Naive B cell (primary cell): ENCODE measurements at regions not wholly inside any gene's neighbourhood (a gene's known extent, or its start where the extent isn't known, plus 50 kb on each side); places are given as distances from the start of the nearest gene placed in this dataset.

Experiments used
- ATAC-seq, 2 donors: fragments of 150-1000 bp; cut with Tn5 transposase; 2 replicates each; pipeline ENCODE4 v1.10.0; 2021; ENCODE audit warnings: low read depth in 2 of 2, mild to moderate bottlenecking in 2 of 2, moderate library complexity in 2 of 2
- DNase-seq: peaks from one replicate; pipeline ENCODE4 v3.0.0; 2022
- H3K27ac Mint-ChIP-seq, 6 donors: one replicate each; pipeline ENCODE4 v1.8.0; 2020 to 2022; ENCODE audit warnings: mild to moderate bottlenecking in 6 of 6, mixed read lengths in 6 of 6, moderate library complexity in 5 of 6, inconsistent platforms in 2 of 6
- H3K27me3 Mint-ChIP-seq, 3 donors: one replicate each; pipeline ENCODE4 v1.8.0; 2021 to 2022; ENCODE audit warnings: mixed read lengths in 3 of 3, mild to moderate bottlenecking in 1 of 3
- H3K36me3 Mint-ChIP-seq, 2 donors: one replicate each; pipeline ENCODE4 v1.8.0; 2020 to 2022; ENCODE audit warnings: mixed read lengths in 2 of 2, inconsistent platforms in 1 of 2, mild to moderate bottlenecking in 1 of 2
- H3K4me1 Mint-ChIP-seq, 3 donors: one replicate each; pipeline ENCODE4 v1.8.0; 2020 to 2022; ENCODE audit warnings: mixed read lengths in 3 of 3, inconsistent platforms in 1 of 3, mild to moderate bottlenecking in 1 of 3, moderate library complexity in 1 of 3
- H3K4me3 Mint-ChIP-seq, 8 donors: one replicate each; pipeline ENCODE4 v1.8.0; 2020 to 2022; ENCODE audit warnings: mild to moderate bottlenecking in 8 of 8, mixed read lengths in 8 of 8, moderate library complexity in 8 of 8, inconsistent platforms in 2 of 8
- H3K9me3 Mint-ChIP-seq, 7 donors: one replicate each; pipeline ENCODE4 v1.8.0; 2020 to 2022; ENCODE audit warnings: mixed read lengths in 7 of 7, mild to moderate bottlenecking in 5 of 7, inconsistent platforms in 2 of 7, moderate library complexity in 1 of 7

DNA sequence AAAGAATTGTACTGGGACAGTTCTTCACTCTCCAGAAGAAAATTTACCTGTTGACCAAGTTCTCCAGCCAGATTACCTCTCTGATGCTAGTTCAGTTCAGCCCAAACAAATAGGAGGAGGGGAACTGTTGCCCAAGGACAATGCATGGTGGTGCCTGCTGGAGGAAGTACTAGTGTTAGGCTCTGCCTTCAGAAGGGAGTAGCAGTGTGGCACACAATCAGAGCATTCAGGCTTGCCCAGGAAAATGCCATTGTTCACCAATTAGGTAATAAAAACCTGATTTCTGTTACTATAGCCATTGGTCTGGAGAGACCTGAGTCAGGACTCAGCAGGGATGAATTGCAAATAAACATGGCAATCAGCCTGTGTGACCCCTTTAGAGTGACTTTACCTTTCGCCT, 720.8 kb upstream of the ZNF608 start:
- H3K4me3 Mint-ChIP-seq: no peak overlapping the region
- ATAC-seq: no peak
- H3K9me3 Mint-ChIP-seq: peaks cover 0 to 10% (median 2%) of the 10 kb centered on the region in 7 donors
- no peaks in the 10 kb centered on the region for H3K4me1 Mint-ChIP-seq
- no peak overlapping the region for H3K27ac Mint-ChIP-seq
- no peak for DNase-seq
- no peaks in the 10 kb centered on the region for H3K36me3 Mint-ChIP-seq
- H3K27me3 Mint-ChIP-seq: peaks cover 0 to 7% (median 0%) of the 10 kb centered on the region in 3 donors

DNA sequence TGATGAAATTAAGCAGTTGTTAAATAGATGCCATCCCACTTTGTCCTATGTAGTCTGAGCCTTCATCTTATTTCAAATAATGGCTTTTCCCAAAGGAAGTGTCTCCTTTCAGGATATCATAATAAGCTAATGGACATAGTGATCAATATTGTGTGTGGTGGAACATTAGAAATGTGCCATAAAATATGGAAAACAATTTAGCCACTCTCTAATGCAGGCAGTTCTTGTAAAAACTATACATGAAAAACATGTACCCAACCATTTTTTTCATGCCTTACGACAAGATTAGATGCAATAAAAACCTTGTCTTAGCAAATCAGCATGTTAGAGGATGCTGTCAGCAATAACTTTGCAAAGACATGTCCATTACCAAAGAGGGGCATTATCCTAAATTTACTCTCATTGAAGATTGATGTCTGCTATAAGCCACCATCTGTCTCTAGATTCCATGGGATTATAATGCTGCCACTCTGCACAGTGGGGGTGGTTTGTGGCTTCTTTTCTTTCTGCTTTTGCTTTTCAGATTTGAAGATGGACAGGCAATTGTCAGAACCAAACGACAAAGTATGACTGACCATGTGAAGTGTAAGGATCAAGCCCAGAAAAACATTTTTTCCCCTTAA, 724.0 kb upstream of the ZNF608 start:
- DNase-seq (no peak), ATAC-seq (no peak)
- peaks cover 0 to 2% (median 0%) of the 10 kb centered on the region in 3 donors for H3K27me3 Mint-ChIP-seq
- H3K27ac Mint-ChIP-seq: no peak overlapping the region
- no peaks in the 10 kb centered on the region for H3K9me3 Mint-ChIP-seq
- no peak overlapping the region for H3K4me3 Mint-ChIP-seq
- no peaks in the 10 kb centered on the region for H3K4me1 Mint-ChIP-seq
- H3K36me3 Mint-ChIP-seq: no peaks in the 10 kb centered on the region

DNA sequence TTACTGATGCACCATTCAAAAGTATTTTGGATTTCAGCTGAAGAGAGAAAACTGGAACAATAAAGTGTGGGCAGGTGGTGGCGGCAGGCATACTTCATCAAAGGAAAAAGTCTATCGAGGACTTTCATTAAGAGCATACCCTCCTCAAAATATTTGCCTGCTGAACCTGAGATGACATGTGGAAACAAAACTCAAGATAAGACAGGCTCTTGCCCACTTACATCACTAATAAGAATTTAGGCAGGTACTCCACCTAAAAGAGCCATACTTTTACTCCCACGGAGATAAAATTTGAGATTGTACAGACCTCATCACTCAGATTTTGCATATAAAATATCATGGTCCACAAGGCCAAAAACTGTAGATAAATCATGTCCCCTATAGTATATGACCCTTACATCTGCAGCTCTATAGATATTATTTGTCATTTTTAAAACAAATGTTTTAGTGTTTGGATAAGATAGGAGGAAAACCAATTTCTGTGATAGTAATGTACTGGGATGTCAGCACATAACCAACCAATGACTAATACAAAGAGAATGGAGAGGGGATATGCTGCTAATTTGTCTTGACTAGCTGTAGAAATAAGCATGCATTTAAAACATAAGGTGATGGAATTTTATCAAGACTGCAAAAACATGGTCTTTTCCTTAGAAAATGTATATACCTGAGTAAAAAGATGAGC, 730.6 kb upstream of the ZNF608 start:
- H3K27me3 Mint-ChIP-seq: peaks cover 0 to 9% (median 0%) of the 10 kb centered on the region in 3 donors
- ATAC-seq (no peak), DNase-seq (no peak)
- H3K36me3 Mint-ChIP-seq: no peaks in the 10 kb centered on the region
- no peak overlapping the region for H3K27ac Mint-ChIP-seq
- no peak overlapping the region for H3K4me3 Mint-ChIP-seq
- no peaks in the 10 kb centered on the region for H3K9me3 Mint-ChIP-seq
- no peaks in the 10 kb centered on the region for H3K4me1 Mint-ChIP-seq

DNA sequence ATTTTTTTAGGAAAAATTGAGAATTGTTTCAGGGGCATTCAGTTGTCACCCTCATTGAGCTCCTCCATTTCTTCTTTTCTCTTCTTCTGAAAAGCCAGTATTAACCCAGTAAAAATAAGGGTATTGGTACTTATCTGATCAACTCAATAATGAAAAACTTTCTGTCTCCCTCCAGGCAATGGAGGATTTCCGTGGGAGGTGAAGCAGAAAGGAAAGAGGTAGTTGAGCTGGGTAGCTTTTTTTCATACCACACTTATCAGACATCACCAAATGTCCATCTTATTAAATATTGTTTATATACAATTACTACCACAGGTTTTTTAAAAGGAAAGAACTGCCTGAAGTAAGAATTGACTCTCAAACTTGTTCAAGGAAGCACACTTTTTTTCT, 731.1 kb upstream of the ZNF608 start:
- Mint-ChIP-seq H3K9me3 (no peaks in the 10 kb centered on the region), H3K27me3 (peaks cover 0 to 12% (median 0%) of the 10 kb centered on the region in 3 donors), H3K27ac (no peak overlapping the region), H3K36me3 (no peaks in the 10 kb centered on the region), H3K4me1 (no peaks in the 10 kb centered on the region), H3K4me3 (no peak overlapping the region)
- no peak for ATAC-seq
- no peak for DNase-seq

DNA sequence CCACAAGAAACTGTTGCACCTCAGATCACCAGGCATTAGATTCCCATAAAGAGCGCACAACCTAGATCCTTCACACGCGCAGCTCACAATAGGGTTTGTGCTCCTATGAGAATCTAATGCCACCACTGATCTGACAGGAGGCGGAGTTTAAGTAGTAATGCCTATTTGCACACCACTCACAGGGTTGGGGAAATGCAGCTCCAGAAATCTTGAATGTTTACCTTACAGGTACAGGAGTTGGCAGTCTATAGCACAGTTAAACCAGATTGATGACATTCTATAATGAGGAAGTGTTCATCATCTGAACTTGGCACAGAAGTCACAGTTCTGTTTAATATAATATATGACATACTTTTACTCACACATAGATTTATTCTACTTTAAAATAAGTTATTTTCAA, 732.2 kb upstream of the ZNF608 start:
- DNase-seq (no peak), ATAC-seq (no peak)
- no peaks in the 10 kb centered on the region for H3K9me3 Mint-ChIP-seq
- H3K27ac Mint-ChIP-seq: peak overlapping the region in 1 of 6 donors; percentile 67
- H3K4me3 Mint-ChIP-seq: no peak overlapping the region
- H3K4me1 Mint-ChIP-seq: no peaks in the 10 kb centered on the region
- H3K36me3 Mint-ChIP-seq: no peaks in the 10 kb centered on the region
- peaks cover 0 to 12% (median 5%) of the 10 kb centered on the region in 3 donors for H3K27me3 Mint-ChIP-seq

DNA sequence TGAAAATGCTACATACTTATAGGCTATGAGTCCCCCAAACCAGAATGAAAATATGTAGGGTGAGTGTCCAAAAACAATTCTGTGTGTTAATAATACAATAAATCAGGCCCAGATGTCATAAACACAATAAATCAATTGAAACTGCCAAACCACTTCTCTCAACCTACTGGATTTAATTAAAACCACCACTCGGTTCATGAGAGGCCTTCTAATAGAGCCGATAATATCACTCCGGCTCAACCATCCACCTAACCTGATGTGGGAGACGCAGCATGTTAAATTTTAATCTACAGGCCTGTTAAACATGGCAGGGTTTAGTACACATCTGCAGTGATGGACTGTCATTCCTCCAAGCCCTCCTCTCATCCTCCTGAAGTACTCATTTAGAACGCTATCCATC, 734.5 kb upstream of the ZNF608 start:
- no peaks in the 10 kb centered on the region for H3K36me3 Mint-ChIP-seq
- no peak overlapping the region for H3K27ac Mint-ChIP-seq
- ATAC-seq (no peak), DNase-seq (no peak)
- H3K27me3 Mint-ChIP-seq: peaks cover 0 to 8% (median 5%) of the 10 kb centered on the region in 3 donors
- H3K4me3 Mint-ChIP-seq: no peak overlapping the region
- H3K9me3 Mint-ChIP-seq: no peaks in the 10 kb centered on the region
- H3K4me1 Mint-ChIP-seq: peaks cover 7 to 13% (median 7%) of the 10 kb centered on the region in 3 donors

DNA sequence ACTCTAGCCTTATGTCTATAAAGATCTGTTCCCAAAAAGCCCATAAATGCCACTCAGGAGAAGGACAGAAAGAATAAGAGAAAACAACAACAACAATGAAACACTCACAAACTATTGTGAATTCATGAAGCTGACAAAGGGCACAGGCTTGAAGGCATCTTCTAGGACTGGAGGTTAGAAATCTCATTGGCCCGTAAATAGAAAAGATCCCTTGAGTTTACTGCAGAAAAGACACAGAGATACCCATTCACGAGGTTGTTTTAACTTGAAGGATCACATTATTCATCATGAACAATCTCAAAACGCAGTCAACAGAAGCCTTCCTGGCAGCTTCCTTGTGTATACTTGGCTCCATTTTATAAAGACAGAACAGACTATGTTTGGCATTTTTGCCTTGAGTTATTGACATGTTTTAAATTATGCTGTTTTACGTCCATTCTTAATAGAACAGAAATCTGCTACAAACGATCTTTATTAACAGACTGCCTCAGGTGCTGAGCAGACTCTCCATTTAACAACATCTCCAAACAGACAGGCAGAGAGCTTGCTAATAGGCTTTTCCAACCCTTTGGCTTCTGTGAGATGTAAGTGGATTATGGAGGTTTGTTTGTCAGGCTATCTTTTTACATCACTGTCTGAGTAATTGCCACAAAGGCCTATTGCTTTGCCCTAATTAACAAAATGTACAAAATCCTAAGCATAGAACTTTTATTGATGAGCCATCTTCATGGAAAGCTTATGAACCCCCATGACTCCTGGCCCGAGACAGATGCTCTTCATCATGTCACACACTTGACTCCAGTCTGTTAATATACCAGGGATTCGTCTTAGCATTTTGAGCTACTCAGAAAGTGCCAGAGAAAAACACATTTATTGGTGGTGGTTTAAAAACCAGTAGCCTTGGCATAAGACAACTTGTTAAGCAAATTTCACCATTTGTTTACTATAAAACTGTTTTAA, 735.3 kb upstream of the ZNF608 start:
- Mint-ChIP-seq H3K4me3 (no peak overlapping the region), H3K9me3 (peaks cover 0 to 2% (median 0%) of the 10 kb centered on the region in 7 donors), H3K36me3 (no peaks in the 10 kb centered on the region), H3K27ac (no peak overlapping the region), H3K27me3 (peaks cover 0 to 8% (median 5%) of the 10 kb centered on the region in 3 donors), H3K4me1 (peaks cover 7 to 13% (median 7%) of the 10 kb centered on the region in 3 donors)
- no peak for DNase-seq
- no peak for ATAC-seq

DNA sequence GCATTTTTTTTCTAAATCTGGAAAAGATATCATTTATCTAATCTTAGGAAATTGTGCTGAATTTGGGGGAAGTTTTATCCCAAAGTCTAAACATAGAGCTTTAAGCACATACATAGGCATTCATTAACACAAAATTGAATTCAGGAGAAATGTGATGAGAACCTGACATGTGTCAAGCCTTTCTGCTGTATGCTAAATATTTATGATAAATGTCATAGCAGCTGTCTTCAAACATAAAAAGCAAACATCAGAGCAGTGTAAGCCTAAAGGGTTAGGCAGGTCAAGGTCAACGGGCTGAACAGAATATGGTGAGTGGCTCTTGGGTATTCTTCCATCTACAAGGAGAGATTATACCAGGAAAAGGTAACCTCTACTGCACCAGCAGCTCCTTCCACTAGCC, 737.2 kb upstream of the ZNF608 start:
- Mint-ChIP-seq H3K27me3 (peaks cover 0 to 8% (median 5%) of the 10 kb centered on the region in 3 donors), H3K9me3 (peaks cover 0 to 9% (median 7%) of the 10 kb centered on the region in 7 donors), H3K36me3 (no peaks in the 10 kb centered on the region), H3K27ac (no peak overlapping the region), H3K4me1 (peaks cover 7 to 13% (median 7%) of the 10 kb centered on the region in 3 donors), H3K4me3 (no peak overlapping the region)
- DNase-seq (no peak), ATAC-seq (no peak)

DNA sequence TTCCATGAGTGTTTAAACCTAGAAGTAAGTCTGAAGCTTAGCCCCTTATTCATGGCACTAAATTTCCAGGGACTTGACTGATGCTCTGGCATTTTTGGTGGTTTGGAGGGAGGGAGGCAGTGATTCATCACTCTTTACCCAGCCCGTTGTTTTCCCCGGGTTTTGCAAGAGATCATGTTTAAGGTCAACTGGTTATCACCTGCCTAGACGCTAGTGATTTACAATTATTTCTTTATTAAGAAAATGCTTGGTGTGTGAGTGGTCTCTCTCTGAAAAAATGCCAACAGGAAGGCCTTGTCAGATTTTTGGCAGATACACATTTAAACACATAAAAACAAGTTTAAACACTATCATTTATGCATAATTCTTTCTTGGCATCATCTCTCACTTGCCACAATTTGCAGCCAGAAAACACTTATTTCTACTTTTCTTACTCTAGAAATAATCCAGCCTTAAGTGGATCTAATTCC, 737.9 kb upstream of the ZNF608 start:
- Mint-ChIP-seq H3K4me3 (no peak overlapping the region), H3K36me3 (no peaks in the 10 kb centered on the region), H3K27me3 (peaks cover 0 to 8% (median 5%) of the 10 kb centered on the region in 3 donors), H3K4me1 (peaks cover 7 to 13% (median 7%) of the 10 kb centered on the region in 3 donors), H3K9me3 (peaks cover 0 to 9% (median 7%) of the 10 kb centered on the region in 7 donors), H3K27ac (no peak overlapping the region)
- DNase-seq: no peak
- ATAC-seq: no peak

DNA sequence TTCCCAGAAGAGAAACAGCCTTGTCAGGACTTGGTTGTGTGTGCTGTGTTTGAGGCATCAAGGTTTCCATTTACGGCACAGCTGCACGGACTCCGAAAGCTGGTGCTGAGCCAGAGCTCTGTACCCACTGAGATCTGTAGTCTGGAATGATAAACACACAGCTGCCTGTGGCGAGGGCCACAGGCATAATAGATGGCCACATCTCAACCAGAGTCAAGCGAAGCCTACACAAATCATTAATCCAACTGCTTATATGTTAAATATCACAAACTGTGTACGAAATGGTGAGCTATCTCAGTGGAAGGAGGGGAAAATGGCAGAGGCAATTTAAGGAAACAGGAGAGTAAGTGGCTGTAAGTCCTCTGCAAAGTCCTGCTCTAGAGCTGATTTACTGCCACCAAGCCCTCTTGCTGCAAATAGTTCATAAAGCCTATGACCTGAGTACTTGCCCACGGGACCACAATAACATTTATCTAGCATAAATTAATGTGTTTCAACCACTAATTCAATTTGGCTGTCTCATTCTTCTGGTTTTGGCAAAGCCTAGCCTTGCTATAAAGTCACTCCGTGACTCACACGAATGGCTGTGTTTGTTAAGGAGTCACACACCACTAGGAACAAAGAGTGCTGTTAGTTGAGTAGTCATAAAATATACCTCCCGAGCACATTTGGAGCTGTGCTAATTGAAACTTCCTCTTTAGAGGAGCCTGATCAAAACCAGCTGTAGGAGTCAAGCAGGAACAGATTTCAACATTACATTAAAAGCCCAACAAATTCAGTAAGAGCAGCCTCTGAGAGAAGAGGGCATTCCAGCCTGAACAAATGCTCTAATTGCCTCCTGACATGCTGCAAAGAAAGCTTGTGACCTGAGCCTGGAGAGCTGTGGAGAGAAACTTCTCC, 738.6 kb upstream of the ZNF608 start:
- Mint-ChIP-seq H3K4me1 (peaks cover 7 to 13% (median 7%) of the 10 kb centered on the region in 3 donors), H3K27me3 (peaks cover 0 to 8% (median 5%) of the 10 kb centered on the region in 3 donors), H3K9me3 (peaks cover 0 to 9% (median 7%) of the 10 kb centered on the region in 7 donors), H3K4me3 (peak overlapping the region in 3 of 8 donors; percentile 2 to 29 (median 2)), H3K27ac (no peak overlapping the region), H3K36me3 (no peaks in the 10 kb centered on the region)
- ATAC-seq (peak; percentile 14 to 68), DNase-seq (no peak)

DNA sequence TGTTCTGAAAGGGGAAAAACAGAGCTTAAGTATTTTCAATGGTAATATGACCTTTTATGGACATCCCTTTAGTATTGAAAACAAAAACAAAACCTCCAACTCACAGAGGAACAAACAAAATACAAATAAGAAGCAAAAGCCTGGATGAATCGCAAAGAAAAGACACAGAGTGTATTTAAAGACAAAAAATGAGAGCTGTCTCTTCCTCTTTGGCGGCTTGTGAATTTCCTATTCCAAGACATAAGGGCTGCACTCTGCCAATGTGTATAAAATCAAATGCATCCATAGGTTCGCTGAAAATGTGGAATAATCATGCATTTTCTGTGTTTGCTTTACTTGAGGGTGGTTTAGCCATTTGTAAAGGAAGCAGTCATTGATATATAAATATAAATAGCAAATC, 739.3 kb upstream of the ZNF608 start:
- H3K9me3 Mint-ChIP-seq: peaks cover 0 to 9% (median 7%) of the 10 kb centered on the region in 7 donors
- ATAC-seq: no peak
- H3K4me1 Mint-ChIP-seq: peaks cover 7 to 13% (median 7%) of the 10 kb centered on the region in 3 donors

DNA sequence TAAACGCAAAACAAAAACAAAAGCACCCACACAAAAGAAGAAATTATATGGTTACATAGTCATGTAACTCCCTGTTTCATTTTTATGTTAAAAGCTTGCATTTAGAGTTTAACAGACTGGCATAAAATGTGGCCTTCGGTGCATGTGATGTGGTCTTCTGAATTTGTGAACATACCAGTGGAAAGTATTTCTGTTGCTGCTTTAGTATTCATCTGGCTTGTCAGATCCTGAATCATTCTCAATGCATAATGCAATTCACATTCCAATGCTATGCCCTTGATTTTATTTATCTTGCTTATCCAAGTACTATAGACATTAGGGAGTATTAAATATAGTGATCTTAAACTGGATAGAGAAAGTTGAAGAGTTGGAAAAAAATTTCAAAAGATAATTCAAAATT, 740.2 kb upstream of the ZNF608 start:
- DNase-seq: no peak
- no peak for ATAC-seq
- Mint-ChIP-seq H3K9me3 (peaks cover 0 to 9% (median 7%) of the 10 kb centered on the region in 7 donors), H3K4me3 (no peak overlapping the region), H3K4me1 (peaks cover 7 to 13% (median 7%) of the 10 kb centered on the region in 3 donors), H3K27me3 (peaks cover 0 to 8% (median 5%) of the 10 kb centered on the region in 3 donors), H3K36me3 (no peaks in the 10 kb centered on the region), H3K27ac (no peak overlapping the region)

More for the DNA sequence above, 739.3 kb upstream of the ZNF608 start:
- Mint-ChIP-seq H3K27ac (no peak overlapping the region), H3K36me3 (no peaks in the 10 kb centered on the region), H3K4me3 (no peak overlapping the region), H3K27me3 (peaks cover 0 to 8% (median 5%) of the 10 kb centered on the region in 3 donors)
- DNase-seq: no peak
